Tibial nerve (tissue), 4 donors: ENCODE measurements at regions not wholly inside any gene's neighbourhood (a gene's known extent, or its start where the extent isn't known, plus 50 kb on each side); places are given as distances from the start of the nearest gene placed in this dataset.
"Not testable (repeated sequence)": the region's sequence is repeated elsewhere in the genome, so short reads cannot be mapped to it uniquely, and the experiment has no call there.

Experiments used
- DNase-seq, 2 donors: peaks; one replicate each; pipeline ENCODE4 v3.0.0-alpha.2; 2019; ENCODE audit warnings: low spot score in 2 of 2
- H3K27ac ChIP-seq, 4 donors: fragments of 200-600 bp; sonication (generic) in 3 of 4; one replicate each; pipeline ENCODE4 v1.5.1; 2017 to 2019; ENCODE audit warnings: mild to moderate bottlenecking in 1 of 4
- H3K27me3 ChIP-seq, 2 donors: fragments of 200-600 bp; sonication (generic) in 1 of 2; one replicate each; pipeline versions ENCODE4 v1.5.1 to v1.6.0; 2017 to 2019
- H3K36me3 ChIP-seq, 3 donors: fragments of 200-600 bp; sonication (generic); one replicate each; pipeline ENCODE4 v1.5.1; 2018 to 2019
- H3K4me1 ChIP-seq, 4 donors: fragments of 200-600 bp; sonication (generic) in 3 of 4; one replicate each; pipeline ENCODE4 v1.5.1; 2017 to 2019
- H3K4me3 ChIP-seq, 4 donors: fragments of 200-600 bp; sonication (generic) in 3 of 4; one replicate each; pipeline ENCODE4 v1.5.1; 2017 to 2019; ENCODE audit warnings: mild to moderate bottlenecking in 1 of 4, moderate library complexity in 1 of 4
- H3K9me3 ChIP-seq, 4 donors: fragments of 200-600 bp; sonication (generic) in 3 of 4; one replicate each; pipeline ENCODE4 v1.5.1; 2017 to 2019
- CTCF ChIP-seq, 5 experiments: fragments of 200-600 bp in 3 of 5; fragments of 450-650 bp in 2 of 5; sonication (generic) in 3 of 5; IDR thresholded peaks; one replicate each; pipeline ENCODE4 v1.5.1; 2016 to 2019; ENCODE audit warnings: antibody characterized with exemption in 5 of 5, mild to moderate bottlenecking in 3 of 5, moderate library complexity in 2 of 5
- EP300 ChIP-seq, 2 donors: sonication (generic); formaldehyde crosslinking; IDR thresholded peaks; one replicate each; pipeline ENCODE4 v1.6.1; 2017; ENCODE audit warnings: antibody characterized with exemption in 2 of 2, mild to moderate bottlenecking in 1 of 2
- POLR2A ChIP-seq, 2 donors: fragments of 450-650 bp; IDR thresholded peaks; one replicate each; pipeline ENCODE4 v1.6.1; 2017; ENCODE audit warnings: antibody characterized with exemption in 2 of 2, mild to moderate bottlenecking in 2 of 2, moderate library complexity in 2 of 2
- WGBS, 2 donors: methylation state at CpG; one replicate each; pipeline ENCODE4 v1.1.5; 2018; 5-methylcytosine and 5-hydroxymethylcytosine counted together

- H3K4me3 ChIP-seq, result no peak overlapping the region
- peaks cover 0 to 5% (median 0%) of the 10 kb centered on the region in 4 donors for H3K9me3 ChIP-seq
- no peaks in the 10 kb centered on the region for H3K36me3 ChIP-seq
- WGBS, 2 donors, result 53 to 55% methylated on average over 1 of the region's 1 CpG
- no peaks in the 10 kb centered on the region for H3K27me3 ChIP-seq
- H3K27ac ChIP-seq, result no peak overlapping the region
- H3K4me1 ChIP-seq, result no peaks in the 10 kb centered on the region
- TF ChIP-seq CTCF (IDR thresholded peaks at IDR 0.05) (no peak), EP300 (IDR thresholded peaks at IDR 0.05) (no peak), POLR2A (IDR thresholded peaks at IDR 0.05) (no peak)
- no peak for DNase-seq
These were observed 131.5 kb upstream of the MGAT4C start for GRCh38 chr12:86387591-86388145.

- DNase-seq, H3K27ac ChIP-seq, H3K36me3 ChIP-seq, H3K4me3 ChIP-seq, H3K4me1 ChIP-seq, H3K27me3 ChIP-seq: not testable (repeated sequence)
- H3K9me3 ChIP-seq, result peaks cover 0 to 12% (median 0%) of the 10 kb centered on the region in 4 donors
- WGBS, 2 donors, result 62 to 74% methylated on average over 3 of the region's 3 CpGs
These were observed 127.6 kb upstream of the MGAT4C start for GRCh38 chr12:86383759-86384158.

- Histone ChIP-seq H3K9me3 (peaks cover 0 to 12% (median 0%) of the 10 kb centered on the region in 4 donors), H3K4me1 (no peaks in the 10 kb centered on the region), H3K27ac (no peak overlapping the region), H3K36me3 (no peaks in the 10 kb centered on the region), H3K27me3 (no peaks in the 10 kb centered on the region), H3K4me3 (no peak overlapping the region)
- TF ChIP-seq POLR2A (IDR thresholded peaks at IDR 0.05), result no peak
- no peak for TF ChIP-seq EP300 (IDR thresholded peaks at IDR 0.05)
- no peak for TF ChIP-seq CTCF (IDR thresholded peaks at IDR 0.05)
- DNase-seq, result no peak
- 46 to 68% methylated on average over 1 of the region's 1 CpG for WGBS, 2 donors
These were observed 123.1 kb upstream of the MGAT4C start for GRCh38 chr12:86379337-86379736.

- 48 to 64% methylated on average over 2 of the region's 2 CpGs for WGBS, 2 donors
- no peak overlapping the region for H3K4me3 ChIP-seq
- no peaks in the 10 kb centered on the region for H3K4me1 ChIP-seq
- H3K36me3 ChIP-seq, result no peaks in the 10 kb centered on the region
- no peak overlapping the region for H3K27ac ChIP-seq
- DNase-seq, result no peak
- H3K9me3 ChIP-seq, result no peaks in the 10 kb centered on the region
- TF ChIP-seq EP300 (IDR thresholded peaks at IDR 0.05), result no peak
- TF ChIP-seq CTCF (IDR thresholded peaks at IDR 0.05), result no peak
- no peak for TF ChIP-seq POLR2A (IDR thresholded peaks at IDR 0.05)
- no peaks in the 10 kb centered on the region for H3K27me3 ChIP-seq
These were observed 119.9 kb upstream of the MGAT4C start for GRCh38 chr12:86376052-86376451.

- WGBS, 2 donors, result 85 to 89% methylated on average over 1 of the region's 1 CpG
- DNase-seq, result no peak
- Histone ChIP-seq H3K36me3 (no peaks in the 10 kb centered on the region), H3K27me3 (no peaks in the 10 kb centered on the region), H3K4me3 (no peak overlapping the region), H3K9me3 (no peaks in the 10 kb centered on the region), H3K27ac (no peak overlapping the region), H3K4me1 (no peaks in the 10 kb centered on the region)
- TF ChIP-seq POLR2A (IDR thresholded peaks at IDR 0.05) (no peak), EP300 (IDR thresholded peaks at IDR 0.05) (no peak)
These were observed 117.6 kb upstream of the MGAT4C start for GRCh38 chr12:86373813-86374212.

- no peaks in the 10 kb centered on the region for H3K4me1 ChIP-seq
- no peak for TF ChIP-seq EP300 (IDR thresholded peaks at IDR 0.05)
- TF ChIP-seq POLR2A (IDR thresholded peaks at IDR 0.05), result no peak
- no peak for TF ChIP-seq CTCF (IDR thresholded peaks at IDR 0.05)
- H3K27ac ChIP-seq, result no peak overlapping the region
- no peaks in the 10 kb centered on the region for H3K27me3 ChIP-seq
- no peaks in the 10 kb centered on the region for H3K9me3 ChIP-seq
- WGBS, 2 donors, result 70 to 95% methylated on average over 2 of the region's 2 CpGs
- H3K4me3 ChIP-seq, result no peak overlapping the region
- no peaks in the 10 kb centered on the region for H3K36me3 ChIP-seq
- DNase-seq, result no peak
These were observed 110.9 kb upstream of the MGAT4C start for GRCh38 chr12:86367137-86367536.
